Mesodermal cell (in vitro differentiated cells): ENCODE measurements at regions not wholly inside any gene's neighbourhood (a gene's known extent, or its start where the extent isn't known, plus 50 kb on each side); places are given as distances from the start of the nearest gene placed in this dataset.

Experiments used
- H3K27ac ChIP-seq: 2 replicates; pipeline ENCODE4 v1.7.0; 2013; ENCODE audit warnings: mild to moderate bottlenecking, low read depth, low read length, moderate library complexity; ENCODE audit not compliant: severe bottlenecking
- H3K36me3 ChIP-seq: 2 replicates; pipeline ENCODE4 v1.7.1; 2013; ENCODE audit warnings: mild to moderate bottlenecking, low read length, moderate library complexity; ENCODE audit not compliant: control insufficient read depth, insufficient read depth
- H3K4me1 ChIP-seq: one replicate; pipeline ENCODE4 v1.7.1; 2013; ENCODE audit warnings: mild to moderate bottlenecking, low read length; ENCODE audit not compliant: insufficient read depth, control insufficient read depth, poor library complexity, severe bottlenecking
- H3K4me3 ChIP-seq: 2 replicates; pipeline ENCODE4 v1.7.0; 2013; ENCODE audit warnings: low read length, control low read depth, mild to moderate bottlenecking; ENCODE audit not compliant: insufficient read depth, poor library complexity, severe bottlenecking; ENCODE audit errors: extremely low read depth
- H3K9me3 ChIP-seq: 2 replicates; pipeline ENCODE4 v1.7.1; 2013; ENCODE audit warnings: mild to moderate bottlenecking, low read length, moderate library complexity; ENCODE audit not compliant: control insufficient read depth
- WGBS, 2 experiments: methylation state at CpG; one replicate each; pipeline ENCODE4 v1.1.5; 2013; ENCODE audit warnings: missing lambda C conversion rate in 2 of 2; ENCODE audit not compliant: insufficient coverage in 2 of 2; 5-methylcytosine and 5-hydroxymethylcytosine counted together

DNA sequence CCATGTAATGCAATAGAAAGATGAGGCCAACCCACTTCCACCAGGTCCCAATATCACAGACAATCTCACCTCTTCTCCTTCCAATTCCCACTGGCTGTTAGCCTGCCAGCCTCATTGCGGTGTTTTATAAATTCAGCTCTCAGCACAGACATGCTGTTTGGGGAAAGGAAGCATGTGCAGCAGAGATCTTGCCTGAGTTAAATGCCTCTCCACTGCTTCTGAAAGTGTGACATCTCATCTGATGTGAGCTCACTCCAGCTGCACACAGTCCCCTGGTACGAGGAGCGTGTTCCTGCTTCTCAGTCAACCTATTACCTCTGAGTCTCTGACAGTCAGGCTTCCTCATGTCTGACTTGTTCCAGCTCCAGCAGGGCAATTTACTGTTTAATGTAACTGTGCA lies 122.7 kb upstream of the GUCY1A2 start:
- WGBS, 2 experiments: 90 to 100% methylated on average over 2 to 3 of the region's 3 CpGs
- no peaks in the 10 kb centered on the region for H3K4me1 ChIP-seq
- H3K4me3 ChIP-seq: no peak overlapping the region
- H3K36me3 ChIP-seq: no peaks in the 10 kb centered on the region
- no peaks in the 10 kb centered on the region for H3K9me3 ChIP-seq
- H3K27ac ChIP-seq: no peak overlapping the region

DNA sequence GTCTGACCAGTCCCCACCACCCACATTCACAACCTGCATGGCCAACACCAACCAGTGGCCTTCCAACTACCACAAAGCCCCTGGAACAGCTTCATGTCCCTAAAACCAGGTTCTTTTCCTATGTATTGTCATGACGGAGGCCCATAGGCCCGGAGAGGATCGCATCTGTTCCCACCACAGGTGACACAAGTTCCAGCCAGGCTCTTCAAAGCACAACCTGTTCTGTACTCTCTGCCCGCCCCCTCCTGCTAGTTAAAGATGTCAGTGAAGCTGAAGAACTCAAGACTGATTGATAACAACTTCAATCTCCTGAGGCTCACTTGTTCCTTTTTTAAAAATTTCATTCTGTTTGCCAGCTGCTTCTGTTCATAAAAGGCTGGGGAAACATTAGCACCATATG lies 121.1 kb upstream of the GUCY1A2 start:
- Histone ChIP-seq H3K9me3 (no peaks in the 10 kb centered on the region), H3K27ac (no peak overlapping the region), H3K4me3 (no peak overlapping the region), H3K4me1 (no peaks in the 10 kb centered on the region), H3K36me3 (no peaks in the 10 kb centered on the region)
- 93% methylated on average over 4 of the region's 4 CpGs; no CpG with 5 or more reads in 1 of the 2 experiments for WGBS, 2 experiments

DNA sequence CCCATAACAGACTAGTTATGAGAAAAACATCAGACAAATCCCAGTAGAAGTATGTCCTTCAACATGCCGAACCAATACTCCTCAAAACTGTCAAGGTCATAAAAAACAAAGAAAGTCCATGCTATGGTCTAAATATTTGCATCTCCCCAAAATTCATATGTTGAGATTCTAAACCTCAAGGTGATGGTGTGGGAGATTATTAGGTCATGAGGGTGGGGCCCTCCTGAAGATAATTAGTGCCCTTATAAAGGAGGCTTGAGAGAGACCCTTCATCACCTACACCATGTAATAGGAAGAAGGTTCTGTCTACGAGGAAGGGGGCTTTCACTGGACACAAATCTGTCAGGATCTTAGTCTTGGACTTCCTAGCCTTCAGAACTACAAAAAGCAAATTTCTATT lies 118.6 kb upstream of the GUCY1A2 start:
- H3K4me3 ChIP-seq: no peak overlapping the region
- H3K4me1 ChIP-seq: no peaks in the 10 kb centered on the region
- H3K36me3 ChIP-seq: no peaks in the 10 kb centered on the region
- H3K27ac ChIP-seq: no peak overlapping the region
- no CpG with 5 or more reads among the region's 2 CpGs for WGBS, 2 experiments
- no peaks in the 10 kb centered on the region for H3K9me3 ChIP-seq

DNA sequence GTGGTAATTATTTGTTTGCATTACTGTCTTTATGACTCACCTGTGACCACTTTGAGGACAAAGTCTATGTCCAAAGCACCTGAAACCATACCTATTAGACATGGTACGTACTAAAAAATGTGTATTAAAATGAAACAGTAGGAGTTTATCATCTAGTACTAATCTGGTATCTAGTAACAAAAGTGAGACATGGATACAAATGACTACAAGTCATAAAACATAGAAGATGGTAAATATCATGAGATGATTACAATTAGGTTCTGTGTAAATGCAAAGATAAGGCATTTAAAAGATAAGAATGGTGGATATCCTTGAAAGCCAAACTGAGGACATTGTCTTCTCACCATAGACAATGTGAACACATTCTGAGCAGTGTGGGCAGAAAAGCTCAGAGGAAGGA lies 113.5 kb upstream of the GUCY1A2 start:
- Histone ChIP-seq H3K4me3 (no peak overlapping the region), H3K36me3 (no peaks in the 10 kb centered on the region), H3K4me1 (no peaks in the 10 kb centered on the region), H3K9me3 (no peaks in the 10 kb centered on the region), H3K27ac (no peak overlapping the region)
- no CpG with 5 or more reads among the region's 1 CpG for WGBS, 2 experiments

DNA sequence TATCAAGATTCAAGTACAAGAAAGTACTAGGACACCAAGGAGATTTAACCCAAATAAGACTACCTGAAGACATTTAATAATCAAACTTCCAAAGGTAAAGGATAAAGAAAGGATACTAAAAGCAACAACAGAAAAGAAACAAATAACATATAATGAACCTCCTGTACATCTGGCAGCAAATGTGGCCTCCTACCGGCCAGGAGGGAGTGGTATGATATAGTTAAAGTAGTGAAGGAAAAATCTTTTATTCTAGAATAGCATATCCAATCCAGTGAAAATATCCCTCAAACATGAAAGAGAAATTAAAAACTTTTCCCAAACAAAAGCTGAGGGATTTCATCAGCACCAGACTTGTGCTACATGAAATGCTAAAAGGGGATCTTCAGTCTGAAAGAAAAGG lies 104.7 kb upstream of the GUCY1A2 start:
- H3K27ac ChIP-seq: no peak overlapping the region
- H3K4me3 ChIP-seq: no peak overlapping the region
- no peaks in the 10 kb centered on the region for H3K36me3 ChIP-seq
- no peaks in the 10 kb centered on the region for H3K4me1 ChIP-seq
- no CpG with 5 or more reads among the region's 1 CpG for WGBS, 2 experiments
- no peaks in the 10 kb centered on the region for H3K9me3 ChIP-seq

DNA sequence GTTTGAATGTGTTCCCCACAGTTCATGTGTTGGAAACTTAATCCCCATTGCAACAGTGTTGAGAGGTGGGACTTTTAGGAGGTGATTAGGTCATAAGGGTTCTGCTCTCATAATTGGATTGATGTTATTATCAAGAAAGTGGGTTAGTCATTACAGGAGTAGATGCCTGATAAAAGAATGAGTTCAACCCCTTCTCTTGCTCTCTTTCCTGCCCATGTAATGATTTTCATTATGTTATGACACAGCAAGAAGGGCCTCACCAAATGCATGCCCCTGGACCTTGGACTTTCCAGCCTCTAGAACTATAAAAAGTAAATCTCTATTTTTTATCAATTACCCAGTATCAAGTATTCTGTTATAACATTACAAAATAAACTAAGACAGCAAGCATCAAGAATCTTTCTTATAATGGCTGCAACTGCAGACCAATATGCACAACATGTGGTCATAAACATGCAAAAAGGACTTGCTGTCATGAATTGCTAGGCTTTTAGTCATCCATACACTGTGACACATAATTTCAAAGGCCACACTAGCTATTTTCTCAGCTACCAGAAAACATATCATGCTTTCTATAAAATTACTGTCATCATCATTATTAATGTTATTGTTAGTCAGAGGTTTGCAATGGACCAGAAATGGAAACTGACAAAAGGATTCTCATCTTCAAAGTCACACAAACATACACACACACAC lies 99.9 kb upstream of the GUCY1A2 start:
- Histone ChIP-seq H3K9me3 (peaks cover 7% of the 10 kb centered on the region), H3K27ac (no peak overlapping the region), H3K36me3 (no peaks in the 10 kb centered on the region), H3K4me1 (peaks cover 4% of the 10 kb centered on the region), H3K4me3 (no peak overlapping the region)

DNA sequence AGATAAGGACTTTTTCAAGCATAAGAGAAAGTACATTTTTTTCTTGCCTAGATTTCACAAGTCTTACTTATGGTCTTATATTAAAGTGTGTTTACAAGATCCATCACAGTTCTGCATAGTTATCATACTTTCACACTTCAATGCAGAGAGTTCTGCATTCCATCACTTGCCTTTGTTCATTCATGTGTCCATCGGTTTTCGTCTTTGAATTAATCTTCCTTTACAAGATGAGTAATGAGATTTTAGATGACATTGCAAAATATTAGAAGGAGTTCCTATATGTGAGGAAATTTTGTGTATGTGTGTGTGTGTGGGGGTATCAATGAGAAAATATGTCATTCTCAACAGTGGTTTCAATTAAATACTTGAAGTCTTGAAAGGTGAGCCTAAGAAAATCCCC lies 98.1 kb upstream of the GUCY1A2 start:
- no peak overlapping the region for H3K4me3 ChIP-seq
- H3K27ac ChIP-seq: no peak overlapping the region
- H3K4me1 ChIP-seq: peaks cover 4% of the 10 kb centered on the region
- H3K36me3 ChIP-seq: no peaks in the 10 kb centered on the region
- H3K9me3 ChIP-seq: peaks cover 7% of the 10 kb centered on the region
- WGBS, 2 experiments: no CpG with 5 or more reads among the region's 2 CpGs

DNA sequence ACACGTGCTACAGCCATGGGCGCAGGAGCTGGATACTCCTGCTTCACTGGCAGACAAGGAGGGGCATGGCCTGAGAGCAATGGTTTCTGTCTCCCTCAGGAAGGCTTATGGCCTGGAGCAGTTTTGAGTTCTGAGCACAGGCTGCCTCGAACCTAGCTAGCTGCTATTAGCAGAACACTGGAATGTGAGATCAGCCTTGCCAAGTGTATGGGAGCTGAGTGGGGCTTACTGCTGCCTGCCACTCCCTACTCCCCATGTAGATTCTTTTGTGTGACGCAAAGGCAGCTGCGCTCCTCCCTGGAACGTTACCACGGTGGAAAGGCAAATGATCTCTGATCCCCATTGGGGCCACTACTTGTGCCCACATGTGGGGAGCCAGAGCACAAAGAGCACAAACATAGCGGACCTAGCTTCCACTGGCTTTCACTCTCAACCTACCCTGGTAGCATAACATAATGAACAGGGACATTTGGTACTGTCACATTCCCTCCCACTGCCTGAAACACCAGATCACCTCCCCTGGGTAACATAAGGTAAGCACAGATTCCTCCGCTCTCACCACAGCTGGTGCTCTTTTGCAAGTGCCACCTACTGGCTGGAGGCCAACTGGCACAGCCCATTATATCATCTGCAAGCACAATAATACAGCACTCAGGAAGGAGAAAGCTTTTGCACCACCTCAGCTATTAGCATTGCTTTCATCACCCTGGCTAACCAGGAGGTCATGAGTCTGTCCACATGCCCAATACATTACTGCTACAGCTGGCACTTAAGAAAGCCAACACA lies 84.6 kb upstream of the GUCY1A2 start:
- WGBS, 2 experiments: 84 to 94% methylated on average over 8 to 9 of the region's 9 CpGs
- H3K9me3 ChIP-seq: peaks cover 3% of the 10 kb centered on the region
- no peak overlapping the region for H3K27ac ChIP-seq
- H3K4me1 ChIP-seq: no peaks in the 10 kb centered on the region
- H3K4me3 ChIP-seq: no peak overlapping the region
- no peaks in the 10 kb centered on the region for H3K36me3 ChIP-seq

DNA sequence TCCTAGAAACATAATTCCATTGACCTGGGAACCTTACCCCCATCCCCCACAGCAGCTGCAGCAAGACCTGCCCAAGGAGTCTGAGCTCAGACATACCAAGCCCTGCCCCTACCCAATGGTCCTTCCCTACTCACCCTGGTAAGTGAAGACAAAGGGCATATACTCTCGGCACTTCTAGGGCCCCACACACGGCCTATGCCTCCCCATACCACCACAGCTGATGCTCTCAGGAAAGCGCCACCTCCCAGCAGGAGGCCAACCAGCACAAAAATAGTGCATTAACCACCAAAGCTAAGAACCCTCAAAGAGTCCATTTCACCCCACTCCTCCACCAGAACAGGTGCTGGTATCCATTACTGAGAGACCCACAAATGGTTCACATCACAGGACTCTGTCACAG lies 74.4 kb upstream of the GUCY1A2 start:
- H3K4me3 ChIP-seq: no peak overlapping the region
- H3K36me3 ChIP-seq: no peaks in the 10 kb centered on the region
- no peaks in the 10 kb centered on the region for H3K9me3 ChIP-seq
- no peaks in the 10 kb centered on the region for H3K4me1 ChIP-seq
- no peak overlapping the region for H3K27ac ChIP-seq
- WGBS, 2 experiments: 92 to 100% methylated on average over 1 to 2 of the region's 3 CpGs

DNA sequence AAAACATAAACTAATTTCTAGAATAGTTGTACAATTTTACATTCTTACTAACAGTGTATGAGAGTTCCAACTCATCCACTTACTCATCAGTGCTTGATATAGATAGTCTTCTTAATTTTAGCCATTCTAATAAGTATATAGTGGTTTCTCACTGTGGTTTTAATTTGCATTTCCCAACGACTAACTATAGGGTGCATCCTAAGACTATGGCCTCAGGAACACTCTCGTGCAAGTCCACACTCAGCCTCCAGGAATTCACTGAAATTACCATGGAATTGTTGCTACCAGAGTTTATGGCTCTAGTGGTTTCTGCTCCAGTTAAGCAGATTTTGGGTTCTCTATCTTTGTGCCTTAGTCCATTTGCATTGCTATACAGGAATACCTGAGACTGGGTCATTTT lies 60.1 kb upstream of the GUCY1A2 start:
- Histone ChIP-seq H3K4me1 (no peaks in the 10 kb centered on the region), H3K27ac (no peak overlapping the region), H3K36me3 (no peaks in the 10 kb centered on the region), H3K4me3 (no peak overlapping the region), H3K9me3 (peaks cover 11% of the 10 kb centered on the region)
- WGBS, 2 experiments: 70 to 87% methylated on average over 2 of the region's 2 CpGs

DNA sequence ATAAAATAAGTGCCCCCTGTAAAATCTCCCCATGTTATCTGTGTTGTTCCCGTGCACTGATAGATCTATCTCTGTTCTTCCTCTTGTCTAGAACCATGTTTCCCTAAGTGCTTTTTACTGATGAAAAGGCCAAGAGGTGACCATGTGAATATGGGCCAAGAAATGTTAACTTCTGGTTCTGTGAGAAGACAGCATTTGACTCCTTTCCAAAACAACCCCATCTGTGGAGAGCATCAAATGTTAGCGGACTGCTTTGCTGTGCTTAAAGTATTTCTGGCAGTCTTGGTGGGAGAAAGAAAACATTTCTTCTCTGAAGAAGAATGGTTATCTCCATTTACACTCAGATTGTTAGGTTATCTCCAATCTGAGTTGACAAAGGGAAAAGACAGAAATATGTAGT lies 58.6 kb upstream of the GUCY1A2 start:
- Histone ChIP-seq H3K27ac (no peak overlapping the region), H3K9me3 (peaks cover 5% of the 10 kb centered on the region), H3K4me3 (no peak overlapping the region), H3K36me3 (no peaks in the 10 kb centered on the region), H3K4me1 (no peaks in the 10 kb centered on the region)
- 100% methylated on average over 1 of the region's 2 CpGs; no CpG with 5 or more reads in 1 of the 2 experiments for WGBS, 2 experiments
